Stimulated activated CD4-positive, alpha-beta T cell treated with anti-CD3 and anti-CD28 coated beads, Interleukin-15, amount 100 ng/mL, for 48 hours (primary cell): ENCODE measurements at regions not wholly inside any gene's neighbourhood (a gene's known extent, or its start where the extent isn't known, plus 50 kb on each side); places are given as distances from the start of the nearest gene placed in this dataset.
A peak's percentile ranks its signal among the peaks of the same experiment; 100 is the strongest.
"Not testable (repeated sequence)": the region's sequence is repeated elsewhere in the genome, so short reads cannot be mapped to it uniquely, and the experiment has no call there.

Source experiments
- DNase-seq, 2 donors: peaks; one replicate each; pipeline ENCODE4 v3.0.0-alpha.2; 2020; ENCODE audit warnings: low read depth in 2 of 2

DNA sequence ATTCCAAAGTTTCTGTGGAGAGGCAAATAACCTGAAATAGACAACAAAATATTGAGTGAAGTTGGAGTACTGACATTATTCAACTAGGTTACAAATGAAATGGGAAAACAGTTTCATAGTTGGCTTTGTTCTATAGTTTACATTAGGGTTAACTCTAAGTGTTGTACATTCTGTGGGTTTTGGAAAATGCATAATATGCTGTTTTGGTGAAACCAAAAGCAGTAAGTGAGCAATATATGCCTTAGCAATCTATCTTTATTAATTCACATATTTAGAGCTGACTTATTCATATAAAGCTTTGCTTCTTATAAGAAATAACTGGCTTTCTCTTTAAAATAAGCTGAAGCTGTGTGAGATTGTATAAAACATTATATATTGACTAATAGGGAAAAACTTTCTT is 157.5 kb upstream of the AHI1 start:
- no peak for DNase-seq

GRCh38 chr6:135657207-135657606 is 159.7 kb upstream of the AHI1 start:
- no peak for DNase-seq

GRCh38 chr6:135658481-135658880 is 160.9 kb upstream of the AHI1 start:
- no peak for DNase-seq

DNA sequence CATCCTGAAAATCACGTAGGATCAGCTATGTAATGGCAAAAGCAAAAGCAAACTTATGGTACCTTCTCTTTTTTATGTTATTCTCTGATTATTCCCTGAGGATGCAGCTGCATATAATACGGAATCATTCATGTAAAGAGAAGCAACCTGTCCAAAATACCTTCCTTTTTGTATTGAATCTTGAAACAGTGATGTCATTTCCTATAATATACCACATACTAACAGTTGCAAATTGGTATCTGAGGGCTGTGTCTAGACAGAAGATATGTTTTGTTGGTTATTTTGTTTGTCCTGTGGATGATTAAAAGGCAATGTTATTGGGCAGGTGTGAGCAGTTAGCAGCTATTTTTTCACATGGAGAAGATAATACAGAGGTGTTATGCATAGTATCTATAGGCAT is 161.4 kb upstream of the AHI1 start:
- DNase-seq: no peak

DNA sequence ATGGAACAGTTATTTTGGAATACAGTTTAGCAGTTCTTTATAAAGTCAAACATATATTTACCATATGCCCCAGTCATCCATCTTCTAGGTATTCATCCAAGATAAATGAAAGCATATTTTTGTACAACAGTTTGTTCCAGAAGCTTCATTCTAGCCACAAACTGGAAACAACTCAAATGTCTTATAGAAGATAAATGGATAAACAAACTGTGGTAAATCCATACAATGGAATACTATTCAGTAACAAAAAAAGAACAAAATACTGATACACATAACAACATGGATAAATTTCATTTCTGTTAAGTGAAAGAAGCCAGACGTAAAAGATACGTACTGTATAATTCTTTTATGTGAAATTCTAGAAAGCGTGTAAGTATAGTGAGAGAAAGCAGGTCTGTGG is 167.0 kb upstream of the AHI1 start:
- no peak for DNase-seq

DNA sequence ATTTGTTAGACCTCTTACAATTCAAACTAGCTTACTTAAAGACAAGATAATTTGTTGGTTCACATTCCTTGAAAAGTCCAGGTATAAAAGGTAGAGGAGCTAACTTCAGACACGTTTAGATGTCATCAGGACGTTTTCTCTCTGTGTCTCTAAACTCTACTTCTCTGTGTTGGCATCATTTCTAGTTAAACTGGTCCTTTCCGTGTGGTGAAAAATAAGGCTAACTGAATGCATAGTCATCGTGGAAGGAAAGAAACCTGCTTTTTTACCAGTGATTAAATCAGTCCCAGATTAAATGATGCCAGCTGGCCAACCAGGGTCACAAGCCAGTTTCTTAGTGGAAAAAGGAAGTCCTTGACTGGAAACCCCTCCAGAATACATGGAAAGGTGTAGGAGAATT is 168.4 kb upstream of the AHI1 start:
- no peak for DNase-seq

GRCh38 chr6:135667691-135668455 is 170.3 kb upstream of the AHI1 start:
- no peak for DNase-seq

GRCh38 chr6:135672256-135672655 is 174.7 kb upstream of the AHI1 start:
- DNase-seq: no peak

- DNase-seq: no peak
These were observed 176.2 kb upstream of the AHI1 start for GRCh38 chr6:135673501-135674309.

DNA sequence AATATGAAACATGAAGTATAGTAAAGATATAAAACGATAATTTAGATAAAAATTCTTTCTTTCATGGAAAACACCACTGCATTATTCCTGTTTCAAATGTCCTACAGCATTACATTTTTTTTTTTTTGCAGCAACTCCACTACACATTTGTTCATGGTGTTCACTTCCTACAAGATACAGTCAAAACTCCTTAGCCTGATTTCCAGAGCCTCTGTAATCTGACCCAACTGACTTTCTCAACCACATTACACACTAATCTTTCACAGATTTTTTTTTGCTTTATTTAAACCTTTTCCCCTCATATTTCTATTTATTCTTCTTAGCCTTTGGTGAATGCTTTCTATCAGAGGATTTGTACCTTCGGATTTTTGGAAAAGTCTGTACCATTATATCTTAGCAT is 176.5 kb upstream of the PDE7B start:
- DNase-seq: no peak

GRCh38 chr6:135675862-135676261 is 175.6 kb upstream of the PDE7B start:
- no peak for DNase-seq

GRCh38 chr6:135680964-135681913 is 170.3 kb upstream of the PDE7B start:
- no peak for DNase-seq

DNA sequence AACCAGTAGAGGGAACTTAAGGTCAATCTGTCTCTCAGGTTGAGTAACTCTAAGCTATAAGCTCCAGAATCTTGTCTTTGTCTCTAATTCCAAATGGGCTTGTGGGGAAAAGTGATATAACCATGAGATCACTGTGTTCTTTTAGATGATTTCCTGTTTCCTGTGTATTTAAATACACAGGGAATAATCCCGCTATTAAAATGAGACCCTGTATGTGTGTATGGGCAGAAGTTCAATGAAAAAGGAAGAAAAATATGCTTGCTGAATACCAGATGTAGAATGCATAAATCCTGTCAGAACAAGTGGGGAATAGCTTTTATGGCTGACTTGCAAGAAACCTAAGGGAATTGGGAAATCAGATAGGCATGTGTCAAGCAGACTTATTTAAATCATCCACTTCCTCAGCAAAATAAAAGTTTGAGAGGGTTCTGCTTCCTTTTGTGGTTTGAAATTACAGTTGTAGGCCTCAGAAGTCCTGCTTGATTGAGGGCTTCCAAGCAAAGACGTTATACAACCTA is 164.7 kb upstream of the PDE7B start:
- DNase-seq: no peak

DNA sequence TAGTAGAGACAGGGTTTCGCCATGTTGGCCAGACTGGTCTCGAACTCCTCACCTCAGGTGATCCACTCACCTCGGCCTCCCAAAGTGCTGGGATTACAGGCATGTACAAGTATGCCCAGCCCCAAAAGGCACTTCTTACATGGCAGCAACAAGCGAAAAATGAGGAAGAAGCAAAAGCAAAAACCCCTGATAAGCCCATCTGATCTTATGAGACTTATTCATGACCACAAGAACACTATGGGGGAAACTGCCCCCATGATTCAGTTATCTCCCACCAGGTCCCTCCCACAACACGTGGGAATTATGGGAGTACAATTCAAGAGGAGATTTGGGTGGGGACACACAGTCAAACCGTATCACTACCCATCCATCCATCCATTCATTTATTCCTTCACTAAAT is 163.0 kb upstream of the PDE7B start:
- not testable (repeated sequence) for DNase-seq

DNA sequence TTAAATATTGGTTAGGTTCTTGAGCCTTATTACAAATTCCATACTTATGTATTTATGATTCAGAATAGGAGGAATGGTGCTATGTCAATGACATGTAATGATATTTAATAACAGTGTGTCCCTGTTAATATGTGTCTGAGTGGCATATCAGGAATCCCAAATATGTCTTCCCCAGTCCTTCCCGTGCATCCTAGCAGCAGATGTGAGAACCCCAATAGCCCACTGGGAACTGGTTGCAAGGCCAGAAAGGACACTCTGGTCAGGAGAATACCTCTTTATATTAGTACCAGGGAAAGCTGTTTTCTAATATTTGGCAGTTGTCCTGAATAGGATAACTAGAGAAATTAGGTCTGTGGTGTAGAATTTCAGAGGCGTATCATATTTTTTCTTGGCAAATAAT is 159.1 kb upstream of the PDE7B start:
- no peak for DNase-seq

DNA sequence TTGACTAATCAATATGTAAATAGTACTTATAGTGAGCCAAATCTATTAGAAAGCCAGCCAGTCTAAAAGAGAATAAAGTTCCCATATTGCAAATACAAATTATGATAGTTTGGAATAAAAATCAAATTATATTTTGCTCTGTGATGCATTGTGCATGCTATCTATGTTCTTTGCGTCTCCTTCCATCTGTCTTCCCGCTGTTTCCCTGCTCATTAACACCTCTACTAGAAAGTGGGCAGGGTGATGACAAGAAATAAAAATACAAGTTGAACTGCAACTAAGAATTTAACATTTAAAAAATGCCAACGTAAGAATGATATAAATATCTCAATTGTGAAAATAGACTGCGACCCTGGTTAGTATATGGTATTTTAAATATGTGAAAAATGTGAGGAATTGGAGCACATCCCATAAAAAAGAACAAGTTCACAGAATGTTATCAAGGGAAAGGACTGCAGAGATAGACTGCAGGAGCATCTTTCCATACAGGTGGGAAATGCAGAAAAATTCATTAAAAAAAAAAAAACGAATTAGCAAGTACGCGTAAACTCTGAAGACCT is 157.6 kb upstream of the PDE7B start:
- no peak for DNase-seq

GRCh38 chr6:135699705-135700104 is 151.8 kb upstream of the PDE7B start:
- DNase-seq: no peak

GRCh38 chr6:135701426-135701825 is 150.1 kb upstream of the PDE7B start:
- no peak for DNase-seq

GRCh38 chr6:135703007-135703406 is 148.5 kb upstream of the PDE7B start:
- DNase-seq: no peak

DNA sequence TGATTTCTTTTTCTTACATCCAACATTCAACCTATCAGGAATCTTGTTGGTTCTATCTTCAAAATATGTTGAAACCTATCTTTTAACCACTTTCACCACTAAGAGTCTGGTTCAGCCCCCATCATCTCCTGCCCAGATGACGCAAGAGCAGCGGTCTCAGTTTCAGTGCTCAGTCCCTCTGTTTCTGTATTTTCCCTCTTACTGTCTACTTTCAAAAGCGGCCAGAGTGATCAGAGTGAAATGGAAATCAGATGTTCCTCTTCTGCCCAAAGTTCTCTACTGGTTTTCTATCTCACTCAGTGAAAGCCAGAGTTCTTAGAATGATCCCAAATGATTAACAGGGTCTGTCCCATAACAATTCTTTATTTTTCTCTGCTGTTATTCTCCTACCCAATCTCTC is 147.9 kb upstream of the PDE7B start:
- DNase-seq: peak; percentile 7 to 26

DNA sequence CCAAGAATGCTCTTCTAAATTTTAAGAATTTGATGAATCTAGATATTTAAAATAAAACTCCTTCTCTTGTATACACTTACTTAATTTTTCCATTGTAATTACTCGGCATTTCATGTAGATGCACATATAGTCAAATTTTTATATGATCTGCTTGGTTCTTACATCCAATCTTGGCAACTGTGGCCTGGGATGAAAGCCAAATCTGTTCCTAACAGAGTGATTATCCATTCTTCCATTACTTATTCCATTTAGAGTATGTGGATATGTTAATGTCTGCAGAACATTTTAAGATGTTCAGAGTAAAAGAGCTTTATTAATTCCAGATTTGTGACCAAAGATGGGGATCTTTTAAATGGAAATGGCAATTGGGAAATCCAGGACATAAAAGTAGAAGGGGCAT is 144.1 kb upstream of the PDE7B start:
- DNase-seq: no peak

- DNase-seq: no peak
These were observed 141.5 kb upstream of the PDE7B start for GRCh38 chr6:135710042-135710441.
